ENCODE measurements at regions not wholly inside any gene's neighbourhood (a gene's known extent, or its start where the extent isn't known, plus 50 kb on each side); places are given as distances from the start of the nearest gene placed in this dataset.

- TF ChIP-seq POLR2AphosphoS5 (IDR thresholded peaks at IDR 0.05; ENCODE audit: low read depth, low read length) (no peak), SIN3A (IDR thresholded peaks at IDR 0.05; ENCODE audit: borderline replicate concordance, insufficient read depth, low read length) (no peak), FOXP2 (optimal IDR thresholded peaks at IDR 0.05; ENCODE audit: borderline replicate concordance, extremely low read depth, extremely low read length, insufficient read depth) (no peak)
- TF ChIP-seq, protein P1, sequence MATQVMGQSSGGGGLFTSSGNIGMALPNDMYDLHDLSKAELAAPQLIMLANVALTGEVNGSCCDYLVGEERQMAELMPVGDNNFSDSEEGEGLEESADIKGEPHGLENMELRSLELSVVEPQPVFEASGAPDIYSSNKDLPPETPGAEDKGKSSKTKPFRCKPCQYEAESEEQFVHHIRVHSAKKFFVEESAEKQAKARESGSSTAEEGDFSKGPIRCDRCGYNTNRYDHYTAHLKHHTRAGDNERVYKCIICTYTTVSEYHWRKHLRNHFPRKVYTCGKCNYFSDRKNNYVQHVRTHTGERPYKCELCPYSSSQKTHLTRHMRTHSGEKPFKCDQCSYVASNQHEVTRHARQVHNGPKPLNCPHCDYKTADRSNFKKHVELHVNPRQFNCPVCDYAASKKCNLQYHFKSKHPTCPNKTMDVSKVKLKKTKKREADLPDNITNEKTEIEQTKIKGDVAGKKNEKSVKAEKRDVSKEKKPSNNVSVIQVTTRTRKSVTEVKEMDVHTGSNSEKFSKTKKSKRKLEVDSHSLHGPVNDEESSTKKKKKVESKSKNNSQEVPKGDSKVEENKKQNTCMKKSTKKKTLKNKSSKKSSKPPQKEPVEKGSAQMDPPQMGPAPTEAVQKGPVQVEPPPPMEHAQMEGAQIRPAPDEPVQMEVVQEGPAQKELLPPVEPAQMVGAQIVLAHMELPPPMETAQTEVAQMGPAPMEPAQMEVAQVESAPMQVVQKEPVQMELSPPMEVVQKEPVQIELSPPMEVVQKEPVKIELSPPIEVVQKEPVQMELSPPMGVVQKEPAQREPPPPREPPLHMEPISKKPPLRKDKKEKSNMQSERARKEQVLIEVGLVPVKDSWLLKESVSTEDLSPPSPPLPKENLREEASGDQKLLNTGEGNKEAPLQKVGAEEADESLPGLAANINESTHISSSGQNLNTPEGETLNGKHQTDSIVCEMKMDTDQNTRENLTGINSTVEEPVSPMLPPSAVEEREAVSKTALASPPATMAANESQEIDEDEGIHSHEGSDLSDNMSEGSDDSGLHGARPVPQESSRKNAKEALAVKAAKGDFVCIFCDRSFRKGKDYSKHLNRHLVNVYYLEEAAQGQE (IDR thresholded peaks at IDR 0.05; ENCODE audit: insufficient read depth in 1 of 2, low read depth in 2 of 2, low read length in 2 of 2), result no peak
Observed at GRCh38 chr2:107024269-107024668, 138.3 kb upstream of the ST6GAL2 start.
